HG03469 (cell line): ENCODE measurements at regions not wholly inside any gene's neighbourhood (a gene's known extent, or its start where the extent isn't known, plus 50 kb on each side); places are given as distances from the start of the nearest gene placed in this dataset.
"Not testable (repeated sequence)": the region's sequence is repeated elsewhere in the genome, so short reads cannot be mapped to it uniquely, and the experiment has no call there.

Experiments used
- ATAC-seq: cut with Tn5 transposase; IDR thresholded peaks from one replicate; pipeline ENCODE4 v1.9.1; 2021; ENCODE audit warnings: mild to moderate bottlenecking, moderate library complexity, moderate number of reproducible peaks; ENCODE audit not compliant: unreplicated experiment

GRCh38 chrX:22526339-22526738 is 253.6 kb downstream of the CBLL2 start:
- ATAC-seq: peak; percentile 98

GRCh38 chrX:22527302-22527701 is 254.6 kb downstream of the CBLL2 start:
- ATAC-seq: no peak

GRCh38 chrX:22533898-22534297 is 261.2 kb downstream of the CBLL2 start:
- ATAC-seq: no peak

DNA sequence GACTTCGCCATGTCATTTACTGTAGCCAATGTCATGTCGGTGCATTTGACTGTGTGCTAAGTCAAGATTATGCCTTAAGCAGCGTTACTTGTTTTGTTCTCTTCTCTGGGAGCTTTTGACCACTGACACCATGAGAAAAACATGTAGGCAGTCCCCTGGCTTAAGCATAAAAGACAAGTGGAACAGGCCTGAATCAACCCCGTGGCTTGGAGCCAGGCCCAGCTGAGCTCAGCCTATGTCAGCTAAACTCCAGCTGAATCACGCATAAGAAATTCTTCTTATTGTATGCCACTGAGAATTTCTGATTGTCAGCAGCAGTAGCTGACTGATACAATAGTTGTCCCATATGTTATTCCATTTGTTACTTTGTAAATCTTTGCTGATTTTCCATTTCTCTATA is 261.9 kb downstream of the CBLL2 start:
- ATAC-seq: no peak

- ATAC-seq: no peak
Measured at GRCh38 chrX:22536746-22537304, 264.1 kb downstream of the CBLL2 start.

GRCh38 chrX:22538580-22538979 is 265.9 kb downstream of the CBLL2 start:
- ATAC-seq: no peak

- no peak for ATAC-seq
Measured at GRCh38 chrX:22541926-22542325, 269.2 kb downstream of the CBLL2 start.

GRCh38 chrX:22542641-22543040 is 269.9 kb downstream of the CBLL2 start:
- no peak for ATAC-seq

DNA sequence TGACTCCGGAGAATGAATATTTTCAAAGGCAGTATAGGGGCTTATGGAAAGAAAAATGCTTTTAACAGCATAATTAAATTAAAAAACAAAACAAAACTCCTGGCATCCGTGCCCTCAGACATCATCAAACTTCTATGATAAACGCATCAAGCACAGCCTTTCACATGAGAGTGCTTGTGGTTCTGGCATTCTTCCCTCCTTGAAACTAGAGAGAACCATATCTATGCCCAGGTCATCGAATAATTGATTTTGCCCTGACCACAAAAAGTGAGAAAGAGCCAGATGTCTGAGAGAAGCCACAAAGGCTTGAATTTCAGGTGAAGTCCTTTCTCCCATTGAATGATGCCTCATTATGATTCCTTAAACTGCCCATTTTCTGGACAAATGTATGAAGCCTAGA is 286.8 kb downstream of the CBLL2 start:
- ATAC-seq: no peak

DNA sequence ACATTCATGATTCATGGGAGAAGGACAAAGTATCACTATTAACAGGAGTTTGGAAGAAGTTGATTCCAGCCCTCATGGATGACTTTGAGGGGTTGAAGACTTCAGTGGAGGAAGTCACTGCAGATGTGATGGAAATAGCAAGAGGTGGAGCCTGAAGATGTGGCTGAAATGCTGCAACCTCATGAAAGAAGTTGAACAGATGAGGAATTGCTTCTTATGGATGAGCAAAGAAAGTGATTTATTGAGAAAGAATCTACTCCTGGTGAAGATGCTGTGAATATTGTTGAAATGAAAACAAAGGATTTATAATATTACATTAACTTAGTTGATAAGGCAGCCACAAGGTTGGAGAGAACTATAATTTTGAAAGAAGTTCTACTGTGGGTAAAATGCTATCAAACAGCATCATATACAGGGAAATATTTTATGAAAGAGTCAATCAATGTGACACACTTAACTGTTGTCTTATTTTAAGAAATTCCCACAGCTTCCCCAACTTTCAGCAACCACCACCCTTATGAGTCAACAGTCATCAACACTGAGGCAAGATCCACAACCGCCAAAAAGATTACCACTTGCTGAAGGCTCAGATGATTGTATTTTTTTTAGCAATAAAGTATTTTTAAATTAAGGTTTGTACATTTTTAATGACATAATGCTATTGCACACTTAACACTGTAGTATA is 302.6 kb downstream of the CBLL2 start:
- no peak for ATAC-seq

DNA sequence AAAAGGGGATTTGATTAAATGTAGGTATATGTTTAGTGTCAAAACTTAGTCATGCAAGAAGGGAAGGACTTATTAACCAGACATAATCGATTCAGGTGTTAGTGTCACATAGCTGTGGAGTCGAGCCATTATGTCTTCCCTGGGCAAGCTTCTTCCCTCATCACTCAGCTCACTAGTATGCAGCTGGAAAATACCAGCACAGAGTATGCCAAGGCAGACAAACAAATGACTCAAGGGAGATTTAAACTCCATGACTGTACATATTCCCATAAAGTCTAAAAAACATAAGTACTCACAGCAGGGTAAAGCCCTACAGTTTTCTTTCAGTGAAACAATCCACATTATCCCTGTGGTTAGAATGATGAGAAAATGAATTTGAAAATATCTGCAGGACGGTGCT is 304.5 kb downstream of the CBLL2 start:
- ATAC-seq: no peak

DNA sequence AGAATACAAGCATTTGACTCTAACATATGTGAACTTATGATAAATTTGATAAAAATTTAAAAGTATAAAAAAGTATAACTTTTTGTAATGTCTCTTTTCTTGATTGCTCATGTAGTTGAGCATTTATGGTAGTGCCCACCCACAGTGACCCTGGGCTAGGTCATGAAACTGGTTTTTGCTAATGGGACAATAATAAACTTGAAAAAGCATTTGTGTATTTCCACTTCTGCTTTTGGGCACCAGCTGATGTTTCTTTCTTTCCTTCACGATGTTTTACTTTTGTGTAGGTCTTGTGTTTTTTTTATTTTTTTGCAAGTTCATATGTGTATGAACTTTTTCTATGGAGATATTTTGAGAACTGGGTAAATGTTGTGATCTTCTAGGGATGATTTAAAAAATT is 313.1 kb downstream of the CBLL2 start:
- peak; percentile 69 for ATAC-seq

GRCh38 chrX:22589845-22590244 is 317.1 kb downstream of the CBLL2 start:
- no peak for ATAC-seq

DNA sequence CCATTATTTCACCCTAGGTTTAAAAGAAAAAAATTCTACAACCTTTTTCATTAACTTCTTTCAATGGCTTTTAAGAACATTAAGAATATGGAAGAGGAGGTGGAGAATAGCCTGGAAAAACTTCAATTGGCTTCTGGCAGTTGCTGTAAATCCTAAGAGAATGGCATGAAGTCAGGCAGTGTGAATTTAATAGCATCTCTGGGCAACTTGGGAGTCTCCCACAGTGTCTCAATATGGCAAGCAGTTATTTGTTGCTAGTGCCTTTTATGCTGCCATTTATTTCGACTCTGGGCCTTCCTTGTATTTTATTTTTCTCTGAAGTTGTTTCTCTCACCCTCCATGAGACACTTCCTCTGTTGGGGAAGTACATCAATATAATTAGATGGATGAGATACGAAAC is 322.1 kb downstream of the CBLL2 start:
- ATAC-seq: no peak

DNA sequence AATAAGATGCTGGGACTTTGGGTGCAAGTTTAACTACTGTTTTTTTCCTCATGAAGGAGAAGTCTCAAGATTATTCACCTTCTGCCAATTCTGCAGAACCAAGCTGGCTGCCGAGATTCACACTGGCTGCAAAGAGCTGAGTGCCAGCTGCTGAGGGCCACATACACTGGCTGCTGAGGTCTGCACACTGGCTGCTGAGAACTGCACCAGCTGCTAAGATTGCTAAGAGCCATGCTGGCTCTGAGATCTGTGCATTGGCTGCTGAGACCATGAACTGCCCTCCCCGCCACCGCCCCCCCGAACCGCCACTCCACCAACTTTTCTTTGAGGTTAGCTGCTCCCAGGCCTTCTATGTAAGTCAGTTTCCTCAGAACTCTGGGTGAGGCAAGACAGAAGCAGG is 330.3 kb downstream of the CBLL2 start:
- no peak for ATAC-seq

DNA sequence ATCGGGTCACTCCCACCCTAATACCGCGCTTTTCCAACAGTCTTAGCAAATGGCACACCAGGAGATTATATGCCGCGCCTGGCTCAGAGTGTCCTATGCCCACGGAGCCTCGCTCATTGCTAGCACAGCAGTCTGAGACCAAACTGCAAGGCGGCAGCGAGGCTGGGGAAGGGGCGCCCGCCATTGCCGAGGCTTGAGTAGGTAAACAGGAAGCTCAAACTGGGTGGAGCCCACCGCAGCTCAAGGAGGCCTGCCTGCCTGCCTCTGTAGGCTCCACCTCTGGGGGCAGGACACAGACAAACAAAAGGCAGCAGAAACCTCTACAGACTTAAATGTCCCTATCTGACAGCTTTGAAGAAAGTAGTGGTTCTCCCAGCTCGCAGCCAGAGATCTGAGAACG is 336.7 kb downstream of the CBLL2 start:
- not testable (repeated sequence) for ATAC-seq

DNA sequence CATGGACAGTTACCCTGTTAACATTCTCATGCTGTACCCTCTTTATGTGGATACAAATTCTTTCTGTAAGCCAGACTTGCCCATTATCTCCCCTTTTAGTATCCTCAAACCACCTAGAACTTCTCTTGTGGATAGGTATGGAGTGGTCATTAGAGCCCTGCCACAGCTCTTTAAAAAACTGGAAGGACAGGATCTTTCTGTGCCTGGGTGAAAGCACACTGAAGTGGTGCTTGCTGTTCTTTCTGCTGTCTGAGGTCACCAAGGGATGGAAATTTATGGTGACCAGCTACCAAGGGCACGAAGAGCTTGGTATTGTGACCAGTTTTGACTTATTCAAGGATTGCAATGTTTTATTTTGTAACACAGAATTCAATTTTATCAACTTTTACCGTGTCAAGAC is 344.2 kb downstream of the CBLL2 start:
- ATAC-seq: no peak

GRCh38 chrX:22627576-22627975 is 354.9 kb downstream of the CBLL2 start:
- no peak for ATAC-seq

- no peak for ATAC-seq
Measured at GRCh38 chrX:22628275-22628674, 355.6 kb downstream of the CBLL2 start.

DNA sequence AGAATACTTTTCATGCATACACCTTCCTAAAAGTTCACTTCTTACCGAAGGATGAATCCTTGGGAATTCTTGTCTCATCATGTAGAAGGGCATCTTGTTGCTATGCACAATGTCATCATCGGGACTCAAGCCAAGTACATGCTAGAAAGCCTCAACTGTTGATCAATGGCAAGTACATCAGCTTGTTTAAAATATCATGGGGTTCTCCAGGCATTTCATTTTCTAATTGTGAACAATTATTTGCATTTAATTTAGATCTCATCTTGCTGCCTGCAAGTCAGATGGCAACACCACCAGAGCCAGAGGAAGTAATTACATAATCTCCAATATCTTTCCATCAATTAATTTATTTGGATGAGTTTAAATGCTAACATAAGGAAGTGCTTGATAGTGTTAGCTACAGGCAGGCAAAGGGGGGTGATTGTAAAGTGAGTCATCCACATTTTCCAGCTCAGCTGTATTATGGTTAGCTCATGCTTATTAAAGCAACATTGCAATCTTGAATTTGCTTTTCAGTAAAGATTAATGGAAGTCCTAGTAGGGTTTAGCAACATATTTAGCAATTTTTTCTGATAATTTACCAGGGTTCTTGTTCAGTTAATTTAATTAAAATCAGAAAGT is 356.5 kb downstream of the CBLL2 start:
- ATAC-seq: no peak

DNA sequence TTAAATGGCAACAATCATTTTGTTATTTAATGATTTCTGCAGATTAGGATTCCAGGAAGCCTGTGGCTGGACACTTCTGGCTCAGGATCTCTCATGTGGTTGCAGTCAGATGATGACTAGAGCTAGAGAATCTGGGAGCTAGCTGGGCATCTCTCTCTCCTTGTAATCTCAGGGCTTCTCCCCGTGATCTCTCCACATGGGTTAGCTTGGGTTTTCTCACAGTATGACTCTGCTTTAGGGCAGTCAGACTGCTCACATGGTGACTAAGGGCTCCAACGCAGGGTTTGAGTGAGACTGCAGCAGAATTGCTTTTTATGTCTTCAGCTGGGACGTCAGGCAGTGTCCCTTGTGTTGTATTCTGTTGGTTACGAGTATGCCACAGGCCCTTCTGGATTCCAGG is 361.4 kb downstream of the CBLL2 start:
- ATAC-seq: no peak

GRCh38 chrX:22634751-22635150 is 362.0 kb downstream of the CBLL2 start:
- no peak for ATAC-seq

DNA sequence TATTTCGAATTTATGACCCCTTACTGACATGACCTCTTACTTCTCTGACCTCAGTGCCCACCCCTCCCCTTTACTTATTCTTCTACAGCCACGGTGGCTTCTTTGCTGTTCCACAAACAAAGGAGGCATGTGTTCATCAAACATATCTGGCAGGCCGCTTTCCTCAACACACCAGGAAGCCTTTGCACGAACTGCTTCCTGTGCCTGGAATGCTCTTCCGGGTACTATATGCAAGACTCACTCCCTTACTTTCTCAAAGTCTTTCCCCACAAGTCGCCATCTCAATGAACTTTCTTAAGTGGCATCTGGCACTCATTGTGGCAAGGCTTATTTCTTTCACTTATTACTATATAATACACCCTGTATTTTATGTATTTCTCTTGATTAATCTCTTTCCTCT is 351.5 kb upstream of the DDX53 start:
- ATAC-seq: no peak
